Esophagus (tissue), 2 donors: ENCODE measurements at regions not wholly inside any gene's neighbourhood (a gene's known extent, or its start where the extent isn't known, plus 50 kb on each side); places are given as distances from the start of the nearest gene placed in this dataset.
"Not testable (repeated sequence)": the region's sequence is repeated elsewhere in the genome, so short reads cannot be mapped to it uniquely, and the experiment has no call there.

Experiments
- H3K27ac ChIP-seq, 2 donors: one replicate each; pipeline ENCODE4 v1.5.1; 2013; ENCODE audit warnings: low read depth in 2 of 2, mild to moderate bottlenecking in 2 of 2, inconsistent platforms in 1 of 2, low read length in 1 of 2, moderate library complexity in 1 of 2
- H3K27me3 ChIP-seq, 2 donors: one replicate each; pipeline ENCODE4 v1.6.1; 2013; ENCODE audit warnings: low read length in 2 of 2, control low read depth in 1 of 2, mild to moderate bottlenecking in 1 of 2; ENCODE audit not compliant: insufficient read depth in 2 of 2, control insufficient read depth in 1 of 2
- H3K36me3 ChIP-seq, 2 donors: one replicate each; pipeline ENCODE4 v1.6.1; 2013; ENCODE audit warnings: low read length in 1 of 2; ENCODE audit not compliant: control insufficient read depth in 2 of 2, insufficient read depth in 2 of 2
- H3K4me1 ChIP-seq, 2 donors: one replicate each; pipeline ENCODE4 v1.6.1; 2013; ENCODE audit warnings: low read length in 1 of 2; ENCODE audit not compliant: control insufficient read depth in 2 of 2, insufficient read depth in 2 of 2
- H3K4me3 ChIP-seq, 2 donors: one replicate each; pipeline ENCODE4 v1.5.1; 2013; ENCODE audit warnings: low read length in 2 of 2, mild to moderate bottlenecking in 2 of 2, low read depth in 1 of 2, moderate library complexity in 1 of 2
- H3K9me3 ChIP-seq, 2 donors: one replicate each; pipeline ENCODE4 v1.6.1; 2013; ENCODE audit warnings: mild to moderate bottlenecking in 2 of 2, low read depth in 1 of 2, low read length in 1 of 2, moderate library complexity in 1 of 2; ENCODE audit not compliant: control insufficient read depth in 2 of 2, insufficient read depth in 1 of 2
- WGBS, 2 donors: extraction: QIAGEN DNeasy Blood & Tissue Kit; methylation state at CpG; one replicate each; pipeline ENCODE4 v1.1.7; 2013; 5-methylcytosine and 5-hydroxymethylcytosine counted together
- donor health status: healthy with polysubstance abuse.
- donor health status: Bipolar disorder and iron deficiency.

DNA sequence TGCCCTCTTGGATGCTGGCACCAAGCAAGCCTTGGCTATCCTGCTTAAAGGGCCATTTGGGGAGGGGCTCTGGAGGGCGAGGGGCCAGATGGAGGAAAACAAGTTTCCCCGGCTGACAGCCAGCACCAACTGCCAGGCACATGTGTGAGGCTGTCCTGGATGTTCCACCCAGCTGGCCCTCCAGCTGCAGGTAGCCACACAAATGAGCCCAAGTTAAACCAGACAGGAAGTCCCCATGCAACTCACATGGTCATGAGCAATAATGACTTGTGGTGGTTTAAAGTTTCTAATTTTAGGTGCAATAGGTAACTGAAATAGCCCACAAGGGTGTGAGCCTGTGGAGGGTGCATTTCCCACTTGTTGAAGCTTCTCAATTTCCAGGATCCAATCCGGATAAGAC, 198.0 kb downstream of the OTOP1 start:
- not testable (repeated sequence) for H3K27me3 ChIP-seq, H3K36me3 ChIP-seq, H3K27ac ChIP-seq, H3K4me3 ChIP-seq, H3K9me3 ChIP-seq, H3K4me1 ChIP-seq
- WGBS, 2 donors: 83 to 89% methylated on average over 3 of the region's 3 CpGs

GRCh38 chr4:4030509-4030908, 196.2 kb downstream of the OTOP1 start:
- H3K9me3 ChIP-seq, H3K36me3 ChIP-seq, H3K27ac ChIP-seq, H3K4me3 ChIP-seq, H3K27me3 ChIP-seq, H3K4me1 ChIP-seq: not testable (repeated sequence)
- WGBS, 2 donors: 57 to 58% methylated on average over 9 of the region's 9 CpGs

DNA sequence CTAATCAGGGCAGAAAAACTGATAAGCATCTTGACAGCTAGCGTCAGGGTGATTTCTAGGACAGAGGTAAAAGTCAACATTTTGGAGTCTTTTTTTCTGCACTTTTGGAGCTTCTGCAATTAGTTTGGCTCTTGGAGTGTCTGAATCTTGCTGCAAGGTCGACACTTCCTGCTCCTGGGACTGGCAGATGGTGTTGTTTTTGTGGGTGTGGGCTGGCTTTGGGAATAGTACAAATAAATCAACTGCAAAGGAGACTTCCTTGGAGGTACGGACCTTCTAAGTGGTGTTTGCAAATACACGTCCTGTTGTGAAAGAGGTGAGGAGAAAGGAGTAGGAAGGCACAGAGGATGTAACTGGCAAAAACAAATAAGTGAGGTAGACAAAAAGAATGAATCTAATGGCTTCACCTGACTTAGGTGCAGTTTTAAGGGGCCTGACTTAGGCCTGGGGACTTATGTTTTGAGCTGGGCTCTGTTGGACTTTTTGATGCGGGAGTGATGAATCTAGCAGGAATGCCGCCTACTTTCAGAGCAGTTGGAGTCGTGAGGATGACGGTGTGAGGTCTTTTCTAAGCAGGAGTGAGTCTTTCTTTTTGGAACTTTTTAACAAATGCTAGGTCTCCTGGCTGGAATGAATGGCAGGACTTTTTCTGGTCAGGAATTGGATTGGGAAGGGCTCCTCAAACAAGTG, 195.1 kb downstream of the OTOP1 start:
- not testable (repeated sequence) for H3K27ac ChIP-seq
- WGBS, 2 donors: 57 to 66% methylated on average over 8 of the region's 8 CpGs

GRCh38 chr4:4032364-4032763, 194.4 kb downstream of the OTOP1 start:
- 66 to 74% methylated on average over 9 of the region's 9 CpGs for WGBS, 2 donors
- H3K4me1 ChIP-seq, H3K36me3 ChIP-seq, H3K9me3 ChIP-seq, H3K27ac ChIP-seq, H3K27me3 ChIP-seq, H3K4me3 ChIP-seq: not testable (repeated sequence)

More for the DNA sequence above, 195.1 kb downstream of the OTOP1 start:
- not testable (repeated sequence) for H3K9me3 ChIP-seq, H3K27me3 ChIP-seq, H3K4me3 ChIP-seq, H3K4me1 ChIP-seq, H3K36me3 ChIP-seq

GRCh38 chr4:4032801-4033605, 193.7 kb downstream of the OTOP1 start:
- H3K9me3 ChIP-seq, H3K4me3 ChIP-seq, H3K27ac ChIP-seq, H3K27me3 ChIP-seq, H3K36me3 ChIP-seq, H3K4me1 ChIP-seq: not testable (repeated sequence)
- 30 to 44% methylated on average over 19 of the region's 19 CpGs for WGBS, 2 donors

DNA sequence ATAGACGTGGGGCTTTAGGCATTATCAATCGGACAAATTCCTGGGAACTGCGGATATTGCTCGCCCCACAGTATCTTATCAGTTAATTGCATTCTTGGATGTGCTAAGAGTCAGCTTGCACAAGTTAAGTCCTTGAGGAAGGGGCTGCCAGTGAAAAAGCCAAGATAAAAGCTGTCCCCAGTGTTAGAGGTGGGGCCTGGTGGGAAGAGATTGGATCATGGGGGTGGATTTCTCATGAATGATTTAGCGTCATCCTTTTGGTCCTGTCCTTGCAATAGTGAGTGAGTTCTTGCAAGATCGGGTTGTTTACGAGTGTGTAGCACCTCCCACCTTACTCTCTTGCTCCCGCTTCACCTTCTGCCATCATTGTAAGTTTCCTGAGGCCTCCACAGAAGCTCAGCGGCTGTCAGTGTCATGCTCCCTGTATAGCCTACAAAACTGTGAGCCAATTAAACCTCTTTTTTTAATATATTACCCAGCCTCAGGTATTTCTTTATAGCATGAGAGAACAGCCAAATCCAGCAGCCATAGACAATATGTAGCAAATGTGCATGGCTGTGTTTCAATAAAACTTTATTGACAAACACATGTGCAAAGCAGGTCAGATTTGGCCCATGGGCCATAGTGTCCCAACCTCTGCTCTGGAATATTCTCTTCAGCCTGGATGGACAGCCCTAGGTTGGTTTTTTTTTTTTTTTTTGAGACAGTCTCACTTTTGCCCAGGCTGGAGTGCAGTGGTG, 189.2 kb downstream of the OTOP1 start:
- WGBS, 2 donors: 75 to 83% methylated on average over 9 of the region's 9 CpGs
- H3K27me3 ChIP-seq, H3K4me1 ChIP-seq, H3K4me3 ChIP-seq, H3K36me3 ChIP-seq, H3K27ac ChIP-seq, H3K9me3 ChIP-seq: not testable (repeated sequence)

- WGBS, 2 donors: 43 to 78% methylated on average over 3 of the region's 3 CpGs
- not testable (repeated sequence) for H3K9me3 ChIP-seq
Observed at GRCh38 chr4:4045823-4046222, 180.9 kb downstream of the OTOP1 start.

DNA sequence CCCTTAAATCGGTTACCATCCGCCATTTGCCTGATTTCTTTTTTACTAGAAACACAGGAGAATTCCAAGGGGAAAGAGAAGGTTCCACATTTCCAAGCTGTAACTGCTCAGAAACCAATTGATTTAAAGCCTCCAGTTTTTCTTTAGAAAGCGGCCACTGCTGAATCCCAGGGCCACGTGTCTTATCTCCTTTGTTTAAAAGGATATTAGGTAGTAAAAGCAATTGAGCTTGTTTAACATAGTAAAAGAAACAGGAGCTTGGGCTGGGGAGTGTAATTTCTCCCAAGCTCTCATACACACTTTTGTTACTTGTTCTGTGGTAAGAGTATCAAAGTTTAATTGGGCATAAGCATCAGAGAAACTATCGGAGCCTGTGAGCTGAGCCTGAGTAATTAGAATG, 180.0 kb downstream of the OTOP1 start:
- H3K9me3 ChIP-seq, H3K4me1 ChIP-seq, H3K27ac ChIP-seq, H3K27me3 ChIP-seq, H3K36me3 ChIP-seq, H3K4me3 ChIP-seq: not testable (repeated sequence)
- WGBS, 2 donors: 43 to 59% methylated on average over 4 to 5 of the region's 5 CpGs

More at GRCh38 chr4:4045823-4046222, 180.9 kb downstream of the OTOP1 start:
- not testable (repeated sequence) for H3K4me1 ChIP-seq, H3K4me3 ChIP-seq, H3K27ac ChIP-seq, H3K27me3 ChIP-seq, H3K36me3 ChIP-seq

DNA sequence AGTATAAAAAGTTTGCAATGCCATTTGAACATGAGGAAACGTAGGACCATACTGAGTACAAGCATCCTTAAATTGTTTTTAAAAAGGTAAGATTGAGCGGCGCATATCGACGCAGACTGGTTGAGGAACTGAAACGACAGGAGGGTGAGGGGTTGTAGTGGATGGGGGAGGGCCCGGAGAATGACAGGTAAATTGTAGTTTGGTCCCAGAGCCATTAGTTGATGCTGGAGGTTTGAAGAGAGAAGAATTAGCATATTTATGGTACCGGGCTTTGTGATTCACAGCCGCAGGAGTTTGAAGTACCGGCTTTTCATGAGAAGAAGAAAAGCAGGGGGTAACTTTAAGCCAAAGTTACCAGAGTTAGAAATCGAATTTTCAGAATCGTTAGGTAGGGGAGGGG, 179.5 kb downstream of the OTOP1 start:
- 27 to 34% methylated on average over 11 to 12 of the region's 12 CpGs for WGBS, 2 donors
- H3K4me1 ChIP-seq: not testable (repeated sequence)

More for the DNA sequence above, 179.5 kb downstream of the OTOP1 start:
- H3K9me3 ChIP-seq, H3K27me3 ChIP-seq, H3K27ac ChIP-seq, H3K36me3 ChIP-seq, H3K4me3 ChIP-seq: not testable (repeated sequence)
